ENCODE measurements at regions not wholly inside any gene's neighbourhood (a gene's known extent, or its start where the extent isn't known, plus 50 kb on each side); places are given as distances from the start of the nearest gene placed in this dataset.
"Not testable (repeated sequence)": the region's sequence is repeated elsewhere in the genome, so short reads cannot be mapped to it uniquely, and the experiment has no call there.

DNA sequence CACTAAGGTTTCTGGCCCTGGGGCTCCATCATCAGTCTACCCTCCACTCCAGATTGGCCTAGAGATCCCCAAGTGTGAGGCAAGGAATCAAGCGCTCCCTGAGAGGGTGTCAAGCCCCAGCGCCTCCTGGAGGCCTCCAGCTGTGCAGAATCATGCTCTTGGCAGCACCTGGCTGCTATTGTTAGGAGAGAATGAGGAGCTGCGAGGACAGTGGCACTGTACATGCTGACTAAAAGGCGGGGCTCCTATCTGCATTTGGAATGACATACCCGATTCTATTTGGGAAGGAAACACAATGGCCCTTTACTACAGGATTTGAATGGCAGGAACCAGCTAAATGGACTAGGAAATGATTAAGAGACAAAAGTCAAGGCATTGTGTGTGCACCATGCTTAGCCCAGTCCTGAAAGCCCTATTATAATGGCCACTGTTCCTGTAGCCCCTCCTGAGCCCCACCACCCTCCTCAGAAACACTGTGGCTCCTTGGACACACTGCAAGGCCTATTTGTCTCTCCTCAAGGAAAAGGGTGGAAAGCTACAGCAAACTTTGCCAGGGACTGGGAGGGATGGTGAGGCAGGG, 106.1 kb downstream of the KBTBD2 start:
- H3K4me1 ChIP-seq (ENCODE audit: control insufficient read depth, low read length); H3K4me2 ChIP-seq (ENCODE audit: low read length); H3K79me2 ChIP-seq (ENCODE audit: control insufficient read depth, low read length); H3K27me3 ChIP-seq (ENCODE audit: control insufficient read depth, low read length); H3K27ac ChIP-seq (ENCODE audit: low read depth, low read length); H4K20me1 ChIP-seq (ENCODE audit: control insufficient read depth, insufficient read depth, low read depth, low read length); H3K9me3 ChIP-seq (ENCODE audit: control insufficient read depth, insufficient read depth, low read length); H3F3A ChIP-seq (ENCODE audit: control insufficient read depth, insufficient read depth); H3K36me3 ChIP-seq (ENCODE audit: control insufficient read depth, low read length); H3K4me3 ChIP-seq (ENCODE audit: low read length); H3K9me2 ChIP-seq (replicated peaks; ENCODE audit: control insufficient read depth, low read length): not testable (repeated sequence)

DNA sequence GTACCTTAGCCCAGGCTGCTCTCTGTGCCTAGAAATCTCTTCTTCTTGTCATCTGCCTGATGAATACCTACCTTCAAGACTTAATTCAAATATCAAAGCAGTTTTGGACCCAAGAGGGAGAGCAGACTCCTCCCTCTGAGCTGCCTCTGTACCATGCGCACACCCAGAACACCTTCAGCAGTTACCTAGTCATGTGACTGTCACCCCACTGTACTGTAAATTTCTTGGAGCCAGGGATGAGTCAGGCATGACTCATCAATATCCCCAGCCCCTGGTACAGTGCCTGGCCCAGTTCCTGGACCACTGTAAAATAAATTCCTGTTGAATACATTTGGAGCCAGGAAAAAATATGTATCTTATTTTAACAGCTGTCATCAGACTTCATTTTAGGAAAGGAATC, 111.7 kb downstream of the KBTBD2 start:
- H3K4me2 ChIP-seq (ENCODE audit: low read length); H3K79me2 ChIP-seq (ENCODE audit: control insufficient read depth, low read length); H3K27ac ChIP-seq (ENCODE audit: low read depth, low read length); H3F3A ChIP-seq (ENCODE audit: control insufficient read depth, insufficient read depth); H3K9me3 ChIP-seq (ENCODE audit: control insufficient read depth, insufficient read depth, low read length); H3K9me2 ChIP-seq (replicated peaks; ENCODE audit: control insufficient read depth, low read length); H3K4me3 ChIP-seq (ENCODE audit: low read length); H3K27me3 ChIP-seq (ENCODE audit: control insufficient read depth, low read length); H3K4me1 ChIP-seq (ENCODE audit: control insufficient read depth, low read length); H4K20me1 ChIP-seq (ENCODE audit: control insufficient read depth, insufficient read depth, low read depth, low read length); H3K36me3 ChIP-seq (ENCODE audit: control insufficient read depth, low read length): not testable (repeated sequence)

DNA sequence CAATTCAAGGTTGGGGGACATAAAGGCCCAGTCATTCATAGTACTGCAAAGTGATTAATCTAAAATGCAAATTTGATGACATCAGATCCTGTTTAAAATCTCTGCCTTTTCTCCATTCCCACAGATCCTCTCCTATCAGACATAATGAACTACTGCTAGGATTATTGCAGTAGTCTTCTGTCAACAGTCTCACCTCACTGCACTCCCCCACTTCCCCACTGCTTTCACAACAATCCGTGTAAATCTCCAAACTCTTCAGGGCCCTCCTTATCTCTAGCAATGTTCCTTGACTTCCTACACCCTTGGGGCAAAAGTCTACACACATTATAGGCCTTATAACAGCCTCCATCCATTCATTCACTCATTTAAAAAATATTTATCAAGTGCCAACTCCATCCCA, 112.4 kb downstream of the KBTBD2 start:
- Histone ChIP-seq H3K36me3 (ENCODE audit: control insufficient read depth, low read length) (no peaks in the 10 kb centered on the region), H3K4me1 (ENCODE audit: control insufficient read depth, low read length) (no peaks in the 10 kb centered on the region), H3K27me3 (ENCODE audit: control insufficient read depth, low read length) (no peaks in the 10 kb centered on the region), H3K9me2 (replicated peaks; ENCODE audit: control insufficient read depth, low read length) (no peaks in the 10 kb centered on the region), H3K4me2 (ENCODE audit: low read length) (no peak overlapping the region), H3K4me3 (ENCODE audit: low read length) (no peak overlapping the region), H3F3A (ENCODE audit: control insufficient read depth, insufficient read depth) (no peaks in the 10 kb centered on the region), H3K27ac (ENCODE audit: low read depth, low read length) (no peak overlapping the region), H3K79me2 (ENCODE audit: control insufficient read depth, low read length) (no peaks in the 10 kb centered on the region), H4K20me1 (ENCODE audit: control insufficient read depth, insufficient read depth, low read depth, low read length) (no peaks in the 10 kb centered on the region), H3K9me3 (ENCODE audit: control insufficient read depth, insufficient read depth, low read length) (no peaks in the 10 kb centered on the region)
- TF ChIP-seq EZH2phosphoT487 (IDR thresholded peaks at IDR 0.05; ENCODE audit: borderline replicate concordance, low read length): no peak
- TF ChIP-seq CTCF (IDR thresholded peaks at IDR 0.05; ENCODE audit: low read depth, low read length, poor library complexity, severe bottlenecking): no peak

DNA sequence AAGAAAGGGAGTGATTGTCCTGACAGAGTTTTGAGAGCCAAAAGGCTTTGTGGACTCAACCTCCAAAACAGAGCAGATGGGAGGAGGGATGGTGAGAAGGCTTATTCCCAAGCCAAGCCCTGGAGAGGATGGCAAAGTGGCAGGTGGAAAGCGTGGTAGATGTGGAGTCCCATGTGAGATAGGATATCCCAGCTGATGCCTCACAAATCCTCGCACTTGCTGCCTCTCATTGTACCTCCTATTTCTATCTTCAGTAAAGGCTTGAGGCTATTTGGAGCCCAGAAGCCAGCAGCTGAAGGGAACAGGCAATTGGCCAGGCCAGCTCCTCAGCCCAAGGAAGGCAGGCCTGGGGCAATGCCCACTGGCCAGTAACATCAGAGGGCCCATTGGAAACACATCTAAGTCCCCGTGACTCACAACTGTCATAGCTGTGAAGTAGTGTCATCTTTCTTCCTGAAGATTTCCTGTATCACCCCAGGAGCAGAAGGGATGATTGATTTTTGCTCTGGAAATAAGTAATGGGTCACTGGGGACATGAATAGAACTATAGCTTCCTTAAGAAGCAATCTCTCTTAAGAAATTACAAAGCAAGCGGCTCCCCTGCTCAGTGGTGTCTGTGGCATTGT, 114.4 kb downstream of the KBTBD2 start:
- H3K4me2 ChIP-seq (ENCODE audit: low read length); H3K9me2 ChIP-seq (replicated peaks; ENCODE audit: control insufficient read depth, low read length); H3K27ac ChIP-seq (ENCODE audit: low read depth, low read length); H3K79me2 ChIP-seq (ENCODE audit: control insufficient read depth, low read length); H3K36me3 ChIP-seq (ENCODE audit: control insufficient read depth, low read length); H3F3A ChIP-seq (ENCODE audit: control insufficient read depth, insufficient read depth); H3K9me3 ChIP-seq (ENCODE audit: control insufficient read depth, insufficient read depth, low read length); H3K4me3 ChIP-seq (ENCODE audit: low read length); H3K4me1 ChIP-seq (ENCODE audit: control insufficient read depth, low read length); H3K27me3 ChIP-seq (ENCODE audit: control insufficient read depth, low read length); H4K20me1 ChIP-seq (ENCODE audit: control insufficient read depth, insufficient read depth, low read depth, low read length): not testable (repeated sequence)

GRCh38 chr7:32776318-32776717, 115.2 kb downstream of the KBTBD2 start:
- H3K9me3 ChIP-seq (ENCODE audit: control insufficient read depth, insufficient read depth, low read length); H3K27me3 ChIP-seq (ENCODE audit: control insufficient read depth, low read length): not testable (repeated sequence)

GRCh38 chr7:32775809-32776208, 115.8 kb downstream of the KBTBD2 start:
- not testable (repeated sequence) for H3K79me2 ChIP-seq (ENCODE audit: control insufficient read depth, low read length); H3K27ac ChIP-seq (ENCODE audit: low read depth, low read length); H3K4me3 ChIP-seq (ENCODE audit: low read length); H3K9me2 ChIP-seq (replicated peaks; ENCODE audit: control insufficient read depth, low read length); H4K20me1 ChIP-seq (ENCODE audit: control insufficient read depth, insufficient read depth, low read depth, low read length); H3K36me3 ChIP-seq (ENCODE audit: control insufficient read depth, low read length); H3K9me3 ChIP-seq (ENCODE audit: control insufficient read depth, insufficient read depth, low read length); H3K4me2 ChIP-seq (ENCODE audit: low read length); H3F3A ChIP-seq (ENCODE audit: control insufficient read depth, insufficient read depth); H3K4me1 ChIP-seq (ENCODE audit: control insufficient read depth, low read length); H3K27me3 ChIP-seq (ENCODE audit: control insufficient read depth, low read length)

More at GRCh38 chr7:32776318-32776717, 115.2 kb downstream of the KBTBD2 start:
- H3K4me3 ChIP-seq (ENCODE audit: low read length); H3K4me2 ChIP-seq (ENCODE audit: low read length); H4K20me1 ChIP-seq (ENCODE audit: control insufficient read depth, insufficient read depth, low read depth, low read length); H3K36me3 ChIP-seq (ENCODE audit: control insufficient read depth, low read length); H3K27ac ChIP-seq (ENCODE audit: low read depth, low read length); H3K9me2 ChIP-seq (replicated peaks; ENCODE audit: control insufficient read depth, low read length); H3K79me2 ChIP-seq (ENCODE audit: control insufficient read depth, low read length); H3K4me1 ChIP-seq (ENCODE audit: control insufficient read depth, low read length); H3F3A ChIP-seq (ENCODE audit: control insufficient read depth, insufficient read depth): not testable (repeated sequence)
